ENCODE measurements at regions not wholly inside any gene's neighbourhood (a gene's known extent, or its start where the extent isn't known, plus 50 kb on each side); places are given as distances from the start of the nearest gene placed in this dataset.

GRCh38 chr1:149845416-149845815 is 54.0 kb upstream of the BOLA1 start:
- peak overlapping the region; percentile 89 for H3K4me2 ChIP-seq (ENCODE audit: control insufficient read depth, insufficient read depth)
- no peak for ATAC-seq
- no TSS peak for BruUV-seq (replicated peaks)

More at GRCh38 chr1:149845416-149845815, 54.0 kb upstream of the BOLA1 start:
- intact Hi-C loops (cut with micrococcal nuclease; ENCODE audit: unreplicated experiment) (no loop called here), in situ Hi-C loops (cut with MboI) (no loop called here)
- no peaks in the 10 kb centered on the region for H4K20me1 ChIP-seq (ENCODE audit: control insufficient read depth, insufficient read depth)
- DNase-seq (ENCODE audit: low read depth, low spot score) (no peak), FAIRE-seq (no peak)
- H2AFZ ChIP-seq (ENCODE audit: control insufficient read depth, low read depth, low read length) = no peak overlapping the region
- CTCF ChIA-PET = interaction anchor here (1.0 kb wide), 1 partner anchor 42 kb away, joined by 3 read pairs; a partner anchor contains a TSS
- peaks cover 69% of the 10 kb centered on the region for H3K79me2 ChIP-seq (ENCODE audit: control insufficient read depth, insufficient read depth, low read length)
- no peaks in the 10 kb centered on the region; a peak in 2 of 4 replicates for H3K36me3 ChIP-seq (ENCODE audit: control insufficient read depth in 2 of 2, insufficient read depth in 2 of 2, low read length in 1 of 2)
- no peaks in the 10 kb centered on the region for H3K9me3 ChIP-seq (replicated peaks; ENCODE audit: control insufficient read depth, insufficient read depth, low read length)
- H3K9ac ChIP-seq (ENCODE audit: control insufficient read depth, insufficient read depth, low read length) = peak overlapping the region; percentile 91
- peaks cover 21% of the 10 kb centered on the region for H3K4me1 ChIP-seq (ENCODE audit: control insufficient read depth, insufficient read depth, low read length)
- RAD21 ChIA-PET (ENCODE audit: unreplicated experiment) = interaction anchor here (0.9 to 1.0 kb wide), 2 partner anchors 38 to 42 kb away, joined by 3 to 4 read pairs; a partner anchor contains a TSS
- peak overlapping the region; percentile 90 for H3K27ac ChIP-seq (ENCODE audit: control insufficient read depth, insufficient read depth)
- TF ChIP-seq IRF5 (IDR thresholded peaks at IDR 0.05; ENCODE audit: borderline replicate concordance) (no peak), FOXM1 (IDR thresholded peaks at IDR 0.05; ENCODE audit: low read depth, low read length) (no peak), GATAD2B (conservative IDR thresholded peaks at IDR 0.05; ENCODE audit: low read depth) (no peak), SP1 (IDR thresholded peaks at IDR 0.05; ENCODE audit: low read depth, low read length) (no peak), MEF2A (IDR thresholded peaks at IDR 0.05; ENCODE audit: insufficient read depth, low read depth, low read length) (no peak)
- TF ChIP-seq, protein P1, sequence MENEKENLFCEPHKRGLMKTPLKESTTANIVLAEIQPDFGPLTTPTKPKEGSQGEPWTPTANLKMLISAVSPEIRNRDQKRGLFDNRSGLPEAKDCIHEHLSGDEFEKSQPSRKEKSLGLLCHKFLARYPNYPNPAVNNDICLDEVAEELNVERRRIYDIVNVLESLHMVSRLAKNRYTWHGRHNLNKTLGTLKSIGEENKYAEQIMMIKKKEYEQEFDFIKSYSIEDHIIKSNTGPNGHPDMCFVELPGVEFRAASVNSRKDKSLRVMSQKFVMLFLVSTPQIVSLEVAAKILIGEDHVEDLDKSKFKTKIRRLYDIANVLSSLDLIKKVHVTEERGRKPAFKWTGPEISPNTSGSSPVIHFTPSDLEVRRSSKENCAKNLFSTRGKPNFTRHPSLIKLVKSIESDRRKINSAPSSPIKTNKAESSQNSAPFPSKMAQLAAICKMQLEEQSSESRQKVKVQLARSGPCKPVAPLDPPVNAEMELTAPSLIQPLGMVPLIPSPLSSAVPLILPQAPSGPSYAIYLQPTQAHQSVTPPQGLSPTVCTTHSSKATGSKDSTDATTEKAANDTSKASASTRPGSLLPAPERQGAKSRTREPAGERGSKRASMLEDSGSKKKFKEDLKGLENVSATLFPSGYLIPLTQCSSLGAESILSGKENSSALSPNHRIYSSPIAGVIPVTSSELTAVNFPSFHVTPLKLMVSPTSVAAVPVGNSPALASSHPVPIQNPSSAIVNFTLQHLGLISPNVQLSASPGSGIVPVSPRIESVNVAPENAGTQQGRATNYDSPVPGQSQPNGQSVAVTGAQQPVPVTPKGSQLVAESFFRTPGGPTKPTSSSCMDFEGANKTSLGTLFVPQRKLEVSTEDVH (IDR thresholded peaks at IDR 0.05; ENCODE audit: low read depth, partially characterized antibody) = no peak
- TF ChIP-seq, protein P2, sequence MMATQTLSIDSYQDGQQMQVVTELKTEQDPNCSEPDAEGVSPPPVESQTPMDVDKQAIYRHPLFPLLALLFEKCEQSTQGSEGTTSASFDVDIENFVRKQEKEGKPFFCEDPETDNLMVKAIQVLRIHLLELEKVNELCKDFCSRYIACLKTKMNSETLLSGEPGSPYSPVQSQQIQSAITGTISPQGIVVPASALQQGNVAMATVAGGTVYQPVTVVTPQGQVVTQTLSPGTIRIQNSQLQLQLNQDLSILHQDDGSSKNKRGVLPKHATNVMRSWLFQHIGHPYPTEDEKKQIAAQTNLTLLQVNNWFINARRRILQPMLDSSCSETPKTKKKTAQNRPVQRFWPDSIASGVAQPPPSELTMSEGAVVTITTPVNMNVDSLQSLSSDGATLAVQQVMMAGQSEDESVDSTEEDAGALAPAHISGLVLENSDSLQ (IDR thresholded peaks at IDR 0.05) = no peak
- TF ChIP-seq, protein P3, sequence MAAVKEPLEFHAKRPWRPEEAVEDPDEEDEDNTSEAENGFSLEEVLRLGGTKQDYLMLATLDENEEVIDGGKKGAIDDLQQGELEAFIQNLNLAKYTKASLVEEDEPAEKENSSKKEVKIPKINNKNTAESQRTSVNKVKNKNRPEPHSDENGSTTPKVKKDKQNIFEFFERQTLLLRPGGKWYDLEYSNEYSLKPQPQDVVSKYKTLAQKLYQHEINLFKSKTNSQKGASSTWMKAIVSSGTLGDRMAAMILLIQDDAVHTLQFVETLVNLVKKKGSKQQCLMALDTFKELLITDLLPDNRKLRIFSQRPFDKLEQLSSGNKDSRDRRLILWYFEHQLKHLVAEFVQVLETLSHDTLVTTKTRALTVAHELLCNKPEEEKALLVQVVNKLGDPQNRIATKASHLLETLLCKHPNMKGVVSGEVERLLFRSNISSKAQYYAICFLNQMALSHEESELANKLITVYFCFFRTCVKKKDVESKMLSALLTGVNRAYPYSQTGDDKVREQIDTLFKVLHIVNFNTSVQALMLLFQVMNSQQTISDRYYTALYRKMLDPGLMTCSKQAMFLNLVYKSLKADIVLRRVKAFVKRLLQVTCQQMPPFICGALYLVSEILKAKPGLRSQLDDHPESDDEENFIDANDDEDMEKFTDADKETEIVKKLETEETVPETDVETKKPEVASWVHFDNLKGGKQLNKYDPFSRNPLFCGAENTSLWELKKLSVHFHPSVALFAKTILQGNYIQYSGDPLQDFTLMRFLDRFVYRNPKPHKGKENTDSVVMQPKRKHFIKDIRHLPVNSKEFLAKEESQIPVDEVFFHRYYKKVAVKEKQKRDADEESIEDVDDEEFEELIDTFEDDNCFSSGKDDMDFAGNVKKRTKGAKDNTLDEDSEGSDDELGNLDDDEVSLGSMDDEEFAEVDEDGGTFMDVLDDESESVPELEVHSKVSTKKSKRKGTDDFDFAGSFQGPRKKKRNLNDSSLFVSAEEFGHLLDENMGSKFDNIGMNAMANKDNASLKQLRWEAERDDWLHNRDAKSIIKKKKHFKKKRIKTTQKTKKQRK (IDR thresholded peaks at IDR 0.05; ENCODE audit: low read depth, low read length) = no peak
- TF ChIP-seq, protein P4, sequence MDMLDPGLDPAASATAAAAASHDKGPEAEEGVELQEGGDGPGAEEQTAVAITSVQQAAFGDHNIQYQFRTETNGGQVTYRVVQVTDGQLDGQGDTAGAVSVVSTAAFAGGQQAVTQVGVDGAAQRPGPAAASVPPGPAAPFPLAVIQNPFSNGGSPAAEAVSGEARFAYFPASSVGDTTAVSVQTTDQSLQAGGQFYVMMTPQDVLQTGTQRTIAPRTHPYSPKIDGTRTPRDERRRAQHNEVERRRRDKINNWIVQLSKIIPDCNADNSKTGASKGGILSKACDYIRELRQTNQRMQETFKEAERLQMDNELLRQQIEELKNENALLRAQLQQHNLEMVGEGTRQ (IDR thresholded peaks at IDR 0.05; ENCODE audit: borderline replicate concordance, low read depth, low read length) = no peak
- WGBS (ENCODE audit: insufficient coverage, insufficient replicate concordance, low lambda C conversion rate, missing lambda C conversion rate) = 1% methylated on average over 3 of the region's 3 CpGs
- POLR2A ChIA-PET = interaction anchor here (1.0 to 3.1 kb wide), 3 partner anchors 39 to 316 kb away, joined by 4 to 57 read pairs (median 11); a partner anchor contains a TSS
- SMC1A ChIA-PET (ENCODE audit: uncharacterized antibody, unreplicated experiment) = interaction anchor here (1.0 kb wide), 1 partner anchor 42 kb away, joined by 3 read pairs; a partner anchor contains a TSS
- no peaks in the 10 kb centered on the region for H3K27me3 ChIP-seq (replicated peaks in 1 of 2; ENCODE audit: control insufficient read depth in 2 of 2, insufficient read depth in 2 of 2, low read length in 1 of 2)
- H3K4me3 ChIP-seq = peak overlapping the region; percentile 47; the same call in 1 of the 2 replicates
